ENCODE measurements at regions not wholly inside any gene's neighbourhood (a gene's known extent, or its start where the extent isn't known, plus 50 kb on each side); places are given as distances from the start of the nearest gene placed in this dataset.

GRCh38 chr12:93970900-93971688 lies 177.3 kb upstream of the PLXNC1 start:
- in situ Hi-C loops (cut with MboI) = no loop called here
- BruUV-seq (replicated peaks) = no TSS peak
- Histone ChIP-seq H3K9me3 (replicated peaks; ENCODE audit: control insufficient read depth, insufficient read depth, low read length) (no peaks in the 10 kb centered on the region), H3K36me3 (ENCODE audit: control insufficient read depth in 2 of 2, insufficient read depth in 2 of 2, low read length in 1 of 2) (no peaks in the 10 kb centered on the region), H3K4me2 (ENCODE audit: control insufficient read depth, insufficient read depth) (no peak overlapping the region), H3K4me3 (no peak overlapping the region), H3K27ac (ENCODE audit: control insufficient read depth, insufficient read depth) (no peak overlapping the region), H3K9ac (ENCODE audit: control insufficient read depth, insufficient read depth, low read length) (no peak overlapping the region), H3K79me2 (ENCODE audit: control insufficient read depth, insufficient read depth, low read length) (no peaks in the 10 kb centered on the region), H2AFZ (ENCODE audit: control insufficient read depth, low read depth, low read length) (no peak overlapping the region), H3K4me1 (ENCODE audit: control insufficient read depth, insufficient read depth, low read length) (no peaks in the 10 kb centered on the region), H3K27me3 (replicated peaks in 1 of 2; ENCODE audit: control insufficient read depth in 2 of 2, insufficient read depth in 2 of 2, low read length in 1 of 2) (no peaks in the 10 kb centered on the region; a peak in 1 of 4 replicates), H4K20me1 (ENCODE audit: control insufficient read depth, insufficient read depth) (no peaks in the 10 kb centered on the region)
- WGBS (ENCODE audit: insufficient coverage, insufficient replicate concordance, low lambda C conversion rate, missing lambda C conversion rate) = 46% methylated on average over 10 of the region's 10 CpGs
- intact Hi-C loops (cut with micrococcal nuclease; ENCODE audit: unreplicated experiment) = no loop called here
- ChIA-PET CTCF (interaction anchor here (1.2 kb wide), 1 partner anchor 469 kb away, joined by 4 read pairs; no protein-coding TSS in a partner anchor), RAD21 (ENCODE audit: unreplicated experiment) (no interaction called here), SMC1A (ENCODE audit: uncharacterized antibody, unreplicated experiment) (no interaction called here), POLR2A (no interaction called here)
- TF ChIP-seq TCF12 (IDR thresholded peaks at IDR 0.05; ENCODE audit: low read depth, low read length) (no peak), POLR2A (IDR thresholded peaks at IDR 0.05; ENCODE audit: low read depth, low read length) (no peak), SP1 (IDR thresholded peaks at IDR 0.05; ENCODE audit: low read depth, low read length) (no peak), PAX8 (IDR thresholded peaks at IDR 0.05) (no peak), IRF3 (IDR thresholded peaks at IDR 0.05) (no peak), TBL1XR1 (IDR thresholded peaks at IDR 0.05; ENCODE audit: low read depth, low read length) (no peak), ATF3 (IDR thresholded peaks at IDR 0.05; ENCODE audit: borderline replicate concordance, extremely low read depth, low read depth, low read length) (no peak), TCF3 (IDR thresholded peaks at IDR 0.05; ENCODE audit: borderline replicate concordance, insufficient read depth, low read depth, low read length) (no peak), CHD1 (IDR thresholded peaks at IDR 0.05; ENCODE audit: low read depth, low read length) (no peak), RAD51 (IDR thresholded peaks at IDR 0.05) (no peak)
- DNase-seq (ENCODE audit: low read depth, low spot score) (no peak), ATAC-seq (no peak), FAIRE-seq (no peak)
